Loucy (cell line): ENCODE measurements at regions not wholly inside any gene's neighbourhood (a gene's known extent, or its start where the extent isn't known, plus 50 kb on each side); places are given as distances from the start of the nearest gene placed in this dataset.
"Not testable (repeated sequence)": the region's sequence is repeated elsewhere in the genome, so short reads cannot be mapped to it uniquely, and the experiment has no call there.

Experiments used
- H2AFZ ChIP-seq: fragments of 200-600 bp; sonication (generic); 2 replicates; pipeline ENCODE4 v1.6.0; 2016; ENCODE audit warnings: antibody characterized with exemption, mild to moderate bottlenecking, low read length, moderate library complexity
- H3F3A ChIP-seq: fragments of 200-600 bp; 2 replicates; pipeline ENCODE4 v1.6.0; 2016; ENCODE audit warnings: antibody characterized with exemption, low read depth, mild to moderate bottlenecking
- H3K27me3 ChIP-seq: fragments of 200-600 bp; sonication (generic); 2 replicates; pipeline ENCODE4 v1.6.1; 2014; ENCODE audit warnings: low read length, mild to moderate bottlenecking; ENCODE audit not compliant: insufficient read depth, poor library complexity, severe bottlenecking
- H3K36me3 ChIP-seq: fragments of 200-600 bp; sonication (generic); 2 replicates; pipeline ENCODE4 v1.6.1; 2016; ENCODE audit warnings: low read length; ENCODE audit not compliant: insufficient read depth
- H3K4me1 ChIP-seq: fragments of 200-600 bp; sonication (generic); 2 replicates; pipeline ENCODE4 v1.5.1; 2014; ENCODE audit warnings: low read length, mild to moderate bottlenecking; ENCODE audit not compliant: insufficient read depth, poor library complexity, severe bottlenecking
- H3K4me2 ChIP-seq: fragments of 200-600 bp; sonication (generic); 2 replicates; pipeline ENCODE4 v1.6.0; 2014; ENCODE audit warnings: antibody characterized with exemption, low read length, low read depth, mild to moderate bottlenecking; ENCODE audit not compliant: poor library complexity, severe bottlenecking
- H3K4me3 ChIP-seq: fragments of 200-600 bp; sonication (generic); 2 replicates; pipeline ENCODE4 v1.5.1; 2014; ENCODE audit warnings: low read length, mild to moderate bottlenecking, mixed read lengths; ENCODE audit not compliant: poor library complexity, severe bottlenecking
- H3K79me2 ChIP-seq: fragments of 200-600 bp; sonication (generic); 2 replicates; pipeline ENCODE4 v1.6.1; 2014; ENCODE audit warnings: low read length; ENCODE audit not compliant: insufficient read depth
- H3K9ac ChIP-seq: fragments of 200-600 bp; sonication (generic); 2 replicates; pipeline ENCODE4 v1.6.0; 2014; ENCODE audit warnings: mild to moderate bottlenecking, low read depth, low read length, moderate library complexity; ENCODE audit not compliant: poor library complexity, severe bottlenecking
- H3K9me2 ChIP-seq: fragments of 200-600 bp; sonication (generic); replicated peaks from 2 replicates; pipeline ENCODE4 v1.6.1; 2016; ENCODE audit warnings: low read depth, low read length, mixed read lengths
- H3K9me3 ChIP-seq: fragments of 200-600 bp; sonication (generic); 2 replicates; pipeline ENCODE4 v1.6.1; 2014; ENCODE audit warnings: mild to moderate bottlenecking, antibody characterized with exemption, low read length, low read depth; ENCODE audit not compliant: insufficient read depth
- H4K20me1 ChIP-seq: fragments of 200-600 bp; sonication (generic); 2 replicates; pipeline ENCODE4 v1.6.0; 2014; ENCODE audit warnings: antibody characterized with exemption, low read length, mild to moderate bottlenecking; ENCODE audit not compliant: insufficient read depth, poor library complexity, severe bottlenecking
- EZH2phosphoT487 ChIP-seq: fragments of 200-600 bp; IDR thresholded peaks from 2 replicates; pipeline ENCODE4 v1.6.1; 2018; ENCODE audit warnings: antibody characterized with exemption, mild to moderate bottlenecking, moderate library complexity, borderline replicate concordance
- TF ChIP-seq, protein P1 (sequence below): fragments of 200-600 bp; sonication (generic); conservative IDR thresholded peaks from 2 replicates; pipeline ENCODE4 v1.5.1; 2014; ENCODE audit warnings: mild to moderate bottlenecking, antibody characterized with exemption, low read length

DNA sequence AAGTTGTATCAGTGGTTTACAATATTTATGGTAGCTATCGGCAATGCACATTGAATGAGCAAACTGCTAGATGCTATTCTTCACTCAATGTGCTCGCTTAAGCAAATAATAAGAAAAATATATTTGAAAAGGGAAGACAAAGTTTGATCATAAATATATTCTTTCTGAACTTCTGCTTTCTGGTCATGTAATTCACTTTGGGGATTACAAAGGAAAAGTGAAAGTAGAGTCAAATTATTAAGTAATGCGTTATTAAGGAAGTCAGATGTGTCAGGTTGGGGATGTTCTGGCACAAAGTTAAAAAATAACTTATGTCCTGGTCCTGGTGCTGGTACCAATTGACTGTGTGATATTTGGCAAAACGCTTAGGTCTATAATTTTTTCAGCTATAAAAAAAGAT is 98.0 kb upstream of the TRIM77 start:
- peak overlapping the region; percentile 41; the same call in 1 of the 2 replicates for H2AFZ ChIP-seq
- no peaks in the 10 kb centered on the region for H3K79me2 ChIP-seq
- no peak for TF ChIP-seq EZH2phosphoT487
- TF ChIP-seq, protein P1, sequence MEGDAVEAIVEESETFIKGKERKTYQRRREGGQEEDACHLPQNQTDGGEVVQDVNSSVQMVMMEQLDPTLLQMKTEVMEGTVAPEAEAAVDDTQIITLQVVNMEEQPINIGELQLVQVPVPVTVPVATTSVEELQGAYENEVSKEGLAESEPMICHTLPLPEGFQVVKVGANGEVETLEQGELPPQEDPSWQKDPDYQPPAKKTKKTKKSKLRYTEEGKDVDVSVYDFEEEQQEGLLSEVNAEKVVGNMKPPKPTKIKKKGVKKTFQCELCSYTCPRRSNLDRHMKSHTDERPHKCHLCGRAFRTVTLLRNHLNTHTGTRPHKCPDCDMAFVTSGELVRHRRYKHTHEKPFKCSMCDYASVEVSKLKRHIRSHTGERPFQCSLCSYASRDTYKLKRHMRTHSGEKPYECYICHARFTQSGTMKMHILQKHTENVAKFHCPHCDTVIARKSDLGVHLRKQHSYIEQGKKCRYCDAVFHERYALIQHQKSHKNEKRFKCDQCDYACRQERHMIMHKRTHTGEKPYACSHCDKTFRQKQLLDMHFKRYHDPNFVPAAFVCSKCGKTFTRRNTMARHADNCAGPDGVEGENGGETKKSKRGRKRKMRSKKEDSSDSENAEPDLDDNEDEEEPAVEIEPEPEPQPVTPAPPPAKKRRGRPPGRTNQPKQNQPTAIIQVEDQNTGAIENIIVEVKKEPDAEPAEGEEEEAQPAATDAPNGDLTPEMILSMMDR = no peak
- H3K4me1 ChIP-seq = no peaks in the 10 kb centered on the region
- peak overlapping the region; percentile 35 for H3K4me2 ChIP-seq
- H3K9me2 ChIP-seq = no peaks in the 10 kb centered on the region
- no peak overlapping the region for H3K4me3 ChIP-seq
- H3K27me3 ChIP-seq = no peaks in the 10 kb centered on the region
- H4K20me1 ChIP-seq = no peaks in the 10 kb centered on the region
- no peaks in the 10 kb centered on the region for H3F3A ChIP-seq
- H3K9me3 ChIP-seq = no peaks in the 10 kb centered on the region
- no peak overlapping the region for H3K9ac ChIP-seq
- no peaks in the 10 kb centered on the region for H3K36me3 ChIP-seq

DNA sequence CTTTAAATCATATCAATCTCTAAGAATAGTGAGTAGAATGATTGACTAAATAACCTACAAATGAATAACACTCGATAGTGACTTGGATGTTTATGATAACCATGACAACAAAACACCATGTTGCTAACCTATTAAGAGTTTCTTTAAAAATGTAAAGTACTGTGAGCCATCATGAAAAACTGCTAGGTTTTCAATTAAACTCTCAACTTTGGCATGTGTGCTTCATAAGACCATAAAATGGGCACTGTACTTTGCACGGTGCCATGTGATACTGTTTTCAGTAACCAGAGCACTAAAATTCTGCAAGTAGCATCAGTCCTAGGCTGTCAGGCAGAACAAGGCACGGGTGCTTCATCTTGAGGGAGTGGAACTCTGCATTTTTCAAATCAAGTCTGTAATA is 96.2 kb upstream of the TRIM77 start:
- H4K20me1 ChIP-seq = no peaks in the 10 kb centered on the region
- no peaks in the 10 kb centered on the region for H3K9me3 ChIP-seq
- no peaks in the 10 kb centered on the region for H3K79me2 ChIP-seq
- no peak for TF ChIP-seq EZH2phosphoT487
- TF ChIP-seq, protein P1 = no peak
- H2AFZ ChIP-seq = no peak overlapping the region
- no peak overlapping the region for H3K4me2 ChIP-seq
- H3F3A ChIP-seq = no peaks in the 10 kb centered on the region
- no peaks in the 10 kb centered on the region for H3K4me1 ChIP-seq
- no peak overlapping the region for H3K9ac ChIP-seq
- H3K4me3 ChIP-seq = no peak overlapping the region
- no peaks in the 10 kb centered on the region for H3K36me3 ChIP-seq
- H3K27me3 ChIP-seq = no peaks in the 10 kb centered on the region
- no peaks in the 10 kb centered on the region for H3K9me2 ChIP-seq

DNA sequence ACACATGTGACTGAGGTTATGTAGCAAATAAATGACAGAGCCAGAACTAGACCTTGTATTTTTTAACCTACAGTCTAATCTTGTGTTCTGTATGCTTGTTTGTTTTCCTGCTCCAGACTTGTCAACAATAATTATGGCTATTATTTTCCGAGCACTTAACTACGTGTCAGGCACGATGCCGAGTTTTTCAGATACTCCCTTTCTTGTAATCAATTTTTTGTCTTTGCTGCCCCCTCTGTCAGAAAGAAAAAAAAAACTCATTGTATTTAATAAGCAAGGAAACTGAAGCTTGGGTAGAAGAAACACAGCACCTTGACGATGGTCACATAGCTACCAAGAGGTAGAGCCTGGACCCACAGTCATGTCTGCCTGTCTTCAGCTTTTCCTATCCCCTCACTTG is 95.7 kb upstream of the TRIM77 start:
- not testable (repeated sequence) for H3K4me3 ChIP-seq, H3F3A ChIP-seq, H3K27me3 ChIP-seq, H3K9me2 ChIP-seq, H3K9ac ChIP-seq, H3K4me2 ChIP-seq, H4K20me1 ChIP-seq, H3K4me1 ChIP-seq, H2AFZ ChIP-seq, H3K9me3 ChIP-seq, H3K36me3 ChIP-seq, H3K79me2 ChIP-seq
- TF ChIP-seq, protein P1 = peak; percentile 44

DNA sequence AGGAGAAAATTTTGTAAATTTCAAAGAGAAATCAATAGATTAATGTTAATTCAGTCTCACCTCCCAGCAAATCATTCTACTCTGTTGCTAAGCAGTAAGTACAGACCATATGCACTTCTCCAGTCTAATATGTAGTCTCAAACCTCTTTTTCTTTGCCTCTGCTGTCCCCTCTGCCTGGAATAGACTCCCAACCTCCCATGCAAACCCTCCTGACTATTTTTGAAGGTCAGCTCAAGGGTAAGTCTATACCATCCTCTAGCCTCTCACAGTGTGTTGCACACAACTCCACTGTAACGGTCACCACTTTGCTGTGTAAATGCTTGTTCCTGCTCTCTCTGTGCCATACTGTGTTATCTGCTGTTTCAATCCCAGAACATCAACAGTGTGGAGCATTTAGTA is 94.5 kb upstream of the TRIM77 start:
- not testable (repeated sequence) for H3F3A ChIP-seq, H2AFZ ChIP-seq, H3K9me2 ChIP-seq, H4K20me1 ChIP-seq, H3K4me1 ChIP-seq, H3K9me3 ChIP-seq, H3K9ac ChIP-seq, H3K4me2 ChIP-seq, H3K36me3 ChIP-seq, H3K4me3 ChIP-seq, H3K79me2 ChIP-seq, H3K27me3 ChIP-seq

DNA sequence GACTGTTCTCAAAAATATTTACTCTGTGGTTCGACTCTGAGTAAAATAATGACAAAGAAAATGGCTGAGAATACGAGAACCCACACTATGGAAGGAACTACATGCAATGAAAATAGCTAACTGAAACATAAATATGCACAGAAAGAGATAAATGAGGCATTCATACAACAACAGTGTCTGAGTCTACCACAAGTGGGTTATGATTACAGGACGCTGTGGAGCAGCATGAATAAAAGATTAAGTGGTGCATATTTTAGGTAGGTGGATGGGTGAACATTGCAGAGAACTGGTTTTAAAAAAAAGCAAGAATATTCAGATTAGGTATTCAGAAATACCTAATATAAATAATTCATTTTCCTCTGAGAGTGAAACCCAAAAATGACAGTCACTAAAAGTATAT is 93.9 kb upstream of the TRIM77 start:
- H3K4me2 ChIP-seq, H4K20me1 ChIP-seq, H3K9me2 ChIP-seq, H3K9ac ChIP-seq, H3K4me3 ChIP-seq, H3K36me3 ChIP-seq, H2AFZ ChIP-seq, H3K4me1 ChIP-seq, H3K27me3 ChIP-seq, H3F3A ChIP-seq, H3K9me3 ChIP-seq, H3K79me2 ChIP-seq: not testable (repeated sequence)
